ENCODE measurements at regions not wholly inside any gene's neighbourhood (a gene's known extent, or its start where the extent isn't known, plus 50 kb on each side); places are given as distances from the start of the nearest gene placed in this dataset.

DNA sequence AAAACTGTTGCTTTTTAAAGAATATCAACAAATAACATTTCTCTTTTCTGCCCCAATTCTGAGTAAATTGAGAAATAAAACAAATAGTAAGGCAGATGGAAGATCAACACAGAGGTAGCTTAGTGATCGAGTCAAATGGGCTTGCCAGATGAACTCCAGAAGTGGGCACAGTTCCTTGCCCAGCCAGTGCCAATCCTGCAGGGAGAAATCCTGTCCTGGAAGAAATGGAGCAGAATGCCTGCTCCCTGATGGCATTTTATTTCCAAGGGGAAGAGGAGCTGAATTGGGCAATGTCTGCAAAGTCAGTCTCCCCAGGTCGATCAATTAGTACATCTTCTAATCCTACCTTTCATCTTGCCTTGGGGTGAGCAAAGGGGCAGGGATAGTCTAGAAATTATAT lies 225.3 kb downstream of the NHLRC3 start:
- peaks cover 0 to 3% (median 0%) of the 10 kb centered on the region in 4 donors for H3K4me1 ChIP-seq
- no peaks in the 10 kb centered on the region for H3K27me3 ChIP-seq
- DNase-seq, result no peak
- no peaks in the 10 kb centered on the region for H3K36me3 ChIP-seq
- no peak for TF ChIP-seq POLR2A (IDR thresholded peaks at IDR 0.05)
- TF ChIP-seq, protein P1, sequence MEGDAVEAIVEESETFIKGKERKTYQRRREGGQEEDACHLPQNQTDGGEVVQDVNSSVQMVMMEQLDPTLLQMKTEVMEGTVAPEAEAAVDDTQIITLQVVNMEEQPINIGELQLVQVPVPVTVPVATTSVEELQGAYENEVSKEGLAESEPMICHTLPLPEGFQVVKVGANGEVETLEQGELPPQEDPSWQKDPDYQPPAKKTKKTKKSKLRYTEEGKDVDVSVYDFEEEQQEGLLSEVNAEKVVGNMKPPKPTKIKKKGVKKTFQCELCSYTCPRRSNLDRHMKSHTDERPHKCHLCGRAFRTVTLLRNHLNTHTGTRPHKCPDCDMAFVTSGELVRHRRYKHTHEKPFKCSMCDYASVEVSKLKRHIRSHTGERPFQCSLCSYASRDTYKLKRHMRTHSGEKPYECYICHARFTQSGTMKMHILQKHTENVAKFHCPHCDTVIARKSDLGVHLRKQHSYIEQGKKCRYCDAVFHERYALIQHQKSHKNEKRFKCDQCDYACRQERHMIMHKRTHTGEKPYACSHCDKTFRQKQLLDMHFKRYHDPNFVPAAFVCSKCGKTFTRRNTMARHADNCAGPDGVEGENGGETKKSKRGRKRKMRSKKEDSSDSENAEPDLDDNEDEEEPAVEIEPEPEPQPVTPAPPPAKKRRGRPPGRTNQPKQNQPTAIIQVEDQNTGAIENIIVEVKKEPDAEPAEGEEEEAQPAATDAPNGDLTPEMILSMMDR (IDR thresholded peaks at IDR 0.05), result no peak
- H3K9me3 ChIP-seq, result no peaks in the 10 kb centered on the region
- no peak overlapping the region for H3K27ac ChIP-seq
- no peak overlapping the region for H3K4me3 ChIP-seq

DNA sequence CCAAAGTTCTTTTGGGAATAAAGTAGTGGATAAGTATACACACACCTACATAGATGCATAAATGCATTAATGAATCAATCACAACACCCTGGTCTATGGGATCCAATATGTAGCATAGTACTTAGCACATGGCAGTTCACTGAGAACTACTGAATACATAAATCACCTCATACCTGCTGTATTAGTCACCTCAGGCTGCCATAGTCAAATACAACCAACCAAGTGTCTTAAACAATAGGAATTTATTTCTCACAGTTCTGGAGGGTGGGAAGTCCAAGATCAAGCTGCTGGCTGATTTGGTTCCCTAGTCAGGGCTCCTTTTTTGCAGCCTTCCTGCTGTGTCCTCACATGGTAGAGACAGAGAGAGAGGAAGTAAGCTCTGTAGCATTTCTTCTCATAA lies 228.2 kb downstream of the NHLRC3 start:
- H3K4me1 ChIP-seq, result peaks cover 0 to 3% (median 0%) of the 10 kb centered on the region in 4 donors
- H3K4me3 ChIP-seq, result no peak overlapping the region
- no peaks in the 10 kb centered on the region for H3K36me3 ChIP-seq
- H3K27ac ChIP-seq, result no peak overlapping the region
- no peak for DNase-seq
- no peaks in the 10 kb centered on the region for H3K27me3 ChIP-seq
- TF ChIP-seq, protein P1 (IDR thresholded peaks at IDR 0.05), result no peak
- TF ChIP-seq POLR2A (IDR thresholded peaks at IDR 0.05), result no peak
- no peaks in the 10 kb centered on the region for H3K9me3 ChIP-seq

DNA sequence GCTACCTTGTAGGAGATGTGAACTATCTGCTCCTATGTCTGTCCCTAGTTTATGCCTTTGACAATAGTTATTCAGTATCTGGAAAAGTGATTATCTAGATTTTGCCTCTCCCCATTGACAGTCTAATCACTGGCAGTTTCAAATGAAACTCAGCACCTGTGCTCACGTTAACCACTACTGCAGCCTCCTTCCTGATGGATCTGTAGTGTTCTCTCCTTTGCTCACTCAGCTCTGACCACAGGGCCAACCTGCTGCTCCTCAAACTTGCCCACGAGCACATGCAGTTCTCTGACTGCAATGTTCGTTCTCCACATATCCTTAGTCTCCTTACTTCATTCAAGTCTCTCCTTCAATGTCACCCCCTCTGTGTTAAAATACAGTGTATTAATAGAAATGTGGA lies 230.1 kb downstream of the NHLRC3 start:
- no peaks in the 10 kb centered on the region for H3K27me3 ChIP-seq
- no peaks in the 10 kb centered on the region for H3K9me3 ChIP-seq
- no peak overlapping the region for H3K4me3 ChIP-seq
- no peak for TF ChIP-seq POLR2A (IDR thresholded peaks at IDR 0.05)
- TF ChIP-seq, protein P1 (IDR thresholded peaks at IDR 0.05), result no peak
- no peak for DNase-seq
- no peaks in the 10 kb centered on the region for H3K36me3 ChIP-seq
- H3K4me1 ChIP-seq, result no peaks in the 10 kb centered on the region
- H3K27ac ChIP-seq, result no peak overlapping the region

DNA sequence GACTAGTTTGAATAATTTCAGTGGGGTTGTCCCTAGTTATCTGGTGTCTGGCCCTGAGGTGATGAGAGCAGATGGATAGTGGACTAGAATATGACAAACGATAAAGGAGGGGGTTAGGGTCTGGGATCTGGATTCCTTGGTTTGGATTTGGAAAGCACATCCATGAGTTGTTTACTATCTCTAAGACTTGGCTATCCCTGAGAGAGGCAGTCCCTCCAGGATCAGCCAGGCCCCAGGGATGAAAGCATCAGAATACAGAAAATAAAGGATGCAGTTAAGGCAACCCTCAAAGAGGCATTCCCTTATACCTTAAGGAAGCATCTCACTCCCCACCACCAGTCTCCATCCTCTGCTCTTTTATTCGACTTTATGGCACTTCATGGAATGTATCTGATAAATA lies 230.7 kb downstream of the NHLRC3 start:
- Histone ChIP-seq H3K36me3 (no peaks in the 10 kb centered on the region), H3K9me3 (no peaks in the 10 kb centered on the region), H3K27me3 (no peaks in the 10 kb centered on the region), H3K4me1 (no peaks in the 10 kb centered on the region), H3K27ac (no peak overlapping the region), H3K4me3 (no peak overlapping the region)
- no peak for DNase-seq
- TF ChIP-seq, protein P1 (IDR thresholded peaks at IDR 0.05), result no peak
- TF ChIP-seq POLR2A (IDR thresholded peaks at IDR 0.05), result no peak

DNA sequence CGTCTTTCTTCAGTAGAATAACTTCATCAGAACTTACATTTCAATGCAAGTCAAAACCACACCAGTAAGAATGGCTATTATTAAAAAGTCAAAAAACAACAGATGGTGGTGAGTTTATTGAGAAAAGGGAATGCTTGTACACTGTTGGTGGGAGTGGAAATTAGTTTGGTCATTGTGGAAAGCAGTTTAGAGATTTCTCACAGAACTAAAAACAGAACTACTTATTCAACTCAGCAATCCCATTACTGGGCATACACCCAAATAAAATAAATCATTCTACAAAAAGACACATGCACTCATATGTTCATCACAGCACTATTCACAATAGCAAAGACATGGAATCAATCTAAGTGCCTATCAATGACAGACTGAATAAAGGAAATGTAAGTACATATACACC lies 231.2 kb downstream of the NHLRC3 start:
- H3K27ac ChIP-seq, result no peak overlapping the region
- no peak overlapping the region for H3K4me3 ChIP-seq
- H3K36me3 ChIP-seq, result no peaks in the 10 kb centered on the region
- no peak for DNase-seq
- H3K9me3 ChIP-seq, result no peaks in the 10 kb centered on the region
- H3K27me3 ChIP-seq, result no peaks in the 10 kb centered on the region
- TF ChIP-seq POLR2A (IDR thresholded peaks at IDR 0.05), result no peak
- TF ChIP-seq, protein P1 (IDR thresholded peaks at IDR 0.05), result no peak
- H3K4me1 ChIP-seq, result no peaks in the 10 kb centered on the region

DNA sequence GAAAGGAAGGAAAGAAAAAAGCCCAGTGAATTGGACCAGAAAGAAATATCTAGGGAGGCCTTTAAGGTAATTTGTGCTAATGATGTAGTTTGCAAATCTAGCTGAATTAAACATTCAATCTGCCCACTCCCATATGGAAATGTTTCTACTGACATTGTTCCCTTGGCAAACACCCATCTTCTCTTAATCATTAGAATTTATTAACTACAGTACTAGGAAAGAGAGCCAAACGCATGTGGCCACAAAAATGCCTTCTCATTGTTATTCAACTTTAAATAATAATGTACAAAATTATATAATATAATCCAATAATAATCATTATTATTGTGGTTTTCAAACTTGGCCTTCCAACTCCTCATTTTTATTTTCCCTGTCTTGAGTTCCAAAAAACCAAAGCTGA lies 234.7 kb downstream of the NHLRC3 start:
- DNase-seq, result no peak
- Histone ChIP-seq H3K27ac (no peak overlapping the region), H3K4me1 (no peaks in the 10 kb centered on the region)

More for the DNA sequence above, 234.7 kb downstream of the NHLRC3 start:
- TF ChIP-seq POLR2A (IDR thresholded peaks at IDR 0.05), result no peak
- TF ChIP-seq, protein P1 (IDR thresholded peaks at IDR 0.05), result no peak
- no peaks in the 10 kb centered on the region for H3K9me3 ChIP-seq
- H3K36me3 ChIP-seq, result no peaks in the 10 kb centered on the region
- H3K4me3 ChIP-seq, result no peak overlapping the region
- no peaks in the 10 kb centered on the region for H3K27me3 ChIP-seq

Measured in Peyer's patch (tissue), 4 donors.